SIG-M5 treated with dmso at 0.1 percent for 504 hours (cell line): ENCODE measurements at regions not wholly inside any gene's neighbourhood (a gene's known extent, or its start where the extent isn't known, plus 50 kb on each side); places are given as distances from the start of the nearest gene placed in this dataset.
"Not testable (repeated sequence)": the region's sequence is repeated elsewhere in the genome, so short reads cannot be mapped to it uniquely, and the experiment has no call there.

Experiments used
- DNase-seq: peaks from one replicate; lab custom pipeline; 2025; ENCODE audit not compliant: unreplicated experiment; lab: John Stamatoyannopoulos, UW

DNA sequence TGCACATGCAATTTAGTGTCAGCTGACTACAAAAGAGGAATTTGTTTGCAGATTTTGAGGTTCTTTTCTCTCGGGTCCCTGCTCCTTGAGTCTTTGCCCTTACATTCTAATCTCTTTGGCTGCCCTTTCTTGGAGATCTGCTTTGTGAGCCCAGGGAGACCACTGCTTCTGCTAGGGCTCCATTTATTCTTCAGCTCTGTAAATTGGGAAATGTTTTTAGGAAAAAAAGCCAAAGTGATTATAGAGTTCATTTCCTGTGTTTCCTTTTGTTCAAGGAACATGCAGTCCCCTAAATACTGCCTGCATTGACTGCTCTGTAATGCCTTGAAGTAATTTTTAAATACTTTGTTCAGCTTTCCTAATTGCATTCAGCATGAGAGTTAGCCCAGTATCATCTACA is 197.4 kb downstream of the CSNK1G3 start:
- no peak for DNase-seq

DNA sequence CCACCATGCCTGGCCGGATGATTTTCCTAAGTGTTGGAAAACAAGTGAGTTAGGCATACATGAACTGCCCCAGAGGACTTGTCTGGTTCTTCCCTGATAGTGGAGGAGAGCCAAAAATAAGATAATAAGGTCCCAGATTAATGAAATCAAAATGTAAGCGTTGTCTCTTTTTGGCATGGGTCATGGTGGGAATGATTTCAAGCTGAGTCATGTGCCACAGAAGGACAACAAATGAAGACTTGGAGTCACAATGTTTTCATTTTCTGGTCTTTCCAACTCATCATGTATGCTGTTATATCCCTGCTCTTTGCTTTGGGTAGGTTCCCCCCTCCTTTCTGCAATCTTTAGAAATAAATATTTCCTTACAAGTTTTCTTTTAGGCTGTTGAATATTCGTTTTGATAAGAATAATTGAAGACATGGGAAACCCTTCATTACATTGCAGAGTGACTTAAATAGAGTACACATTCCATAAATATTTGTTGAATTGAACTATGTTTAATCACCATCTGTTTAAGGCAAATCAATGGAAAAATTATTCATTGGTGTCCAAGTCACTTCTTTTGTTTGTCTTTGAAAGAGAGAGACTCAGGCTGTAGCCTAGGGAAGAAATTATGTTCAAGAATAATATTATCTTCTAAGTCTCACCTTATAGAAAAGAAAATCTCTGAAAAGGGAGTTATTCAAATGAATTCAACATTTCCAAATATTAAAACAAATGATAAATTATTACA is 196.3 kb downstream of the CSNK1G3 start:
- DNase-seq: no peak

DNA sequence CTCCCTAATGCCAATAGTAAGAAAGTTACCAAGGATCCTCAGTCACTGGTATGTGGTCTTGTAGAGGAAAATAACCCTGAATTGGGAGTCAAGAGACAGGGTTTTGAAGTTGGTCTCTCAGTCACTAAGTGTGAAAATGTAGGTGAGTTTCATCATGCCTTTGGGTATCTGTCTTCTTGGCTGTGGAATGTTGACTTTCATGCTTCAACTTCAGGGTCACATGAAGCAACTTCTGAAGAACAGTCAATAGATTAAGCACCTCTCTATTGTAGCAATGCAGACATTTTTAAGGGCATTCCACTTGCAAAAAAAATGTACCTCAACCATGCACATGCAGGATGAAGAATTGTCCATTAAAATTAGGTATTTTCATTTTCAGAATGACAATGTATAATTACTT is 194.6 kb downstream of the CSNK1G3 start:
- no peak for DNase-seq

DNA sequence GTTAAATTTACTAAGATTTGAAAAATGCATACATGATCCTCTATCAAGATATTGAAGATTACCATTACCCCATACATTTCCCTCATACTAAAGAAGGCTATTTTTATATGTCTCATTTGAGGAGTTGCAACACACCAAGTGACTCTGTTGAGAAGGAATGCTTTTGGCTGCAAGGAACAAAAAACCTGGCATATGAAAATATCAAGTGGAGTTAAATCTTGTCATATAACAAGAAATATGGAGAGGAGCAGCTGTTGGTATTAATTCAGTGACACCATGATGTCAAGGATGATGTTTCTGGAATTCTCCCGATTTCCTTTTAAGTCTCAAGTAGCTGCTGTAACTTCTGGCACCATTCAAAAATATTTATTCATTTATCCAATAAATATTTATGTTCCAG is 193.8 kb downstream of the CSNK1G3 start:
- DNase-seq: no peak

DNA sequence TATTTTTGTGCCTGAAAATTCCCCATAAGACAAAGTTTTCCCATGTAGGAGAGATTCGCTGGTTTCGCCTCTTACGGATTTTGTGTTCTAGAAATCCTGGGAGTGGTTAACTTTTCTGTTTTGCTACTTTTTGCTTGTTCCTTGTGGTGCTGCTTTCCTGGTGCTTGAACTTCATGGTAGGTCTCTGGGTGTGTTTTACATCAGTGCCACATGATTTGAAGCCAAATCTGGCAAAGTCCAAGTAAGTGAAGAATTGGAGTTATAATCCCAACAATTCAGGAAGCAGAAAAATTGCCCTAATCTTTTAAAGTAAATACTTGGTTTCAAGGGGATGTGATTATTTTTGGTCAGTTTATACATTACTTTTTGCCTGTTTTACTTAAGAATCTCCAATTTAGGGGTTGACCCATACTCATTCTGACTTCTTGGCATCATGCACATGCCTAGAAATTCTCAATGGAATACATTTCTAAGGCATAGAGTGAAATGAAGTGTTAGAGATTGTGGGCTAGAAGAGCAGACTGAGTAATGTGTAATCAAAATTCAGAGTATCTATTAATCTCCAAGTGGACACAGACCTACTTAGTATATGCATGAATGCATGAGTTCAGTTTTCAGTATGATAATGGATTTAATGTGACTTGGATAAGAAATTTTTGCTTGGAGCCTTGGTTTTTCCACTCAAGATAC is 189.7 kb downstream of the CSNK1G3 start:
- no peak for DNase-seq

DNA sequence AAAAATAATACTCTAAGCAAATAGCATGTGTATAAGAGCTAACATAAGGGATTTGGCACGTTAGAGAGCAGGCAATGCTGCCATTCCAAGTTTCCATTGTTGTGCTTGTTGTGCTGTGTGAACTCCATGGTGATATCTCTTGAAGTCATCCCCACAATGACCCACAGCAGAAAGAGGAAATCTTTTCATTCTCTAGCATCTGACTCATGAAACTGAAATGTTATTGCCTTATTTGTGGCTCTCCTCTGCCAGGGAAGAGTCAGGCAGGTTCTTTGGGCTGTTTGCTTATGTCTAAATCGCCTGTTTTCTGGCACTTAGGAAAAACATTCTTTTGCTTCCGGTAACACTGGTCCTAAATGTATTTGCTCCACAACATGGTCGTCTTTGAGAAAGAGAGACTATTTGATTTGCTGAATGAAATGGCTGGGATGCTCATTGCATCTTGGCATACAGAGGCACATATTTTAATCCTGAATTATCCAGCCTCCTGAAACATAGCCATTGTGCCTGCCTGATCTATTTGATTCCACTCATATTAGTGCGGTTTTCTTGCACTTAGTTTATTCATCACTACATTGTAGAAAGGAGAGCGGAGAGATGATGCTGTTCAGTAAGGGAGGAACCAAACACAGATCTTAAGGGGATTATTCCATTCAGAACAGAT is 188.8 kb downstream of the CSNK1G3 start:
- peak; percentile 58 for DNase-seq

DNA sequence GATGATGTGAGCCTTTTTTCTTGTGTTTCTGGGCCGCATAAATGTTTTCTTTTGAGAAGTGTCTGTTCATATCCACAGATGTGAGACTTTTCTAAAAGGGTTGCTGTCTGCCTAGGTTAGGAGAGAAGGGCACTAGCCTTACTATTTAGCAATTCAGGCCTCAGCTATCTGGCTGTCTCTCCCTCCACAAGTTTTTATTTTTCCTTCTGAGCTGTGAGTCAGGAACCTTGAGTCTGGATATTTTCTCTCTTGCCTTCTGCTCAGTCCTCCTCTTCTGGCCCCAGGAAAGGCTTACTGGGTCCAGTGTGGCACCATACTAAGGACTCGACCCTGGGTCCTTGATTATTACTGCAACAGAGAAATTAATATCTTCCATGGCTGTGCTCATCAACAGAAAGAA is 187.6 kb downstream of the CSNK1G3 start:
- no peak for DNase-seq

DNA sequence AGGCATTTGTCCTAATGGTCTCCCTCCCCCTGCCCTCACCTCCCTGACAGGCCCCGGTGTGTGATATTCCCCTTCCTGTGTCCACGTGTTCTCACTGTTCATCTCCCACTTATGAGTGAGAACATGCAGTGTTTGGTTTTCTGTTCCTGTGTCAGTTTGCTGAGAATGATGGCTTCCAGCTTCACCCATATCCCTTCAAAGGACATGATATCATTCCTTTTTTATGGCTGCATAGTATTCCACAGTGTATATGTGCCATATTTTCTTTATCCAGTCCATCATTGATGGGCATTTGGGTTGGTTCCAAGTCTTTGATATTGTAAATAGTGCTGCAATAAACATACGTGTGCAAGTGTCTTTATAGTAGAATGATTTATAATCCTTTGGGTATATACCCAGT is 187.0 kb downstream of the CSNK1G3 start:
- DNase-seq: not testable (repeated sequence)

DNA sequence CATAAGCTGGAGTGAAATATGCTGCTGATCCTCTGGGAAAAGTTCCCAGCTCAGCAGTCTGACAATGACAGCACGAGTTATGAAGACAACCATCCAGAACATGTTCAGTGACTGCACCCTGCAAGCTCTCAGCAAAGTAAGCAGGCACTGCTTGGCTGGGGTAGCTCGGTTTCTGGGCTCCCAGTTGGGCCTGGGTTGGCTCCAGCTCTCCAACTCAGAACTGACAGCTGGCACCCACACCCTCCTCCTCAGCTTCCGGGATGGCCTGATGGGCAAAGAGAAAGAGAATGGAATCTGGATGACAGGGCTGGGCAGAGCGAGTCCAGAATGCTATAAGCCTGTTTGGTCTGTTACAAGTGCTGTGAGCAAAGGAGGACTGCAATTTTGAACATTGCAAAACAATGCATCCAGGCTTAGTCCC is 185.0 kb downstream of the CSNK1G3 start:
- no peak for DNase-seq

DNA sequence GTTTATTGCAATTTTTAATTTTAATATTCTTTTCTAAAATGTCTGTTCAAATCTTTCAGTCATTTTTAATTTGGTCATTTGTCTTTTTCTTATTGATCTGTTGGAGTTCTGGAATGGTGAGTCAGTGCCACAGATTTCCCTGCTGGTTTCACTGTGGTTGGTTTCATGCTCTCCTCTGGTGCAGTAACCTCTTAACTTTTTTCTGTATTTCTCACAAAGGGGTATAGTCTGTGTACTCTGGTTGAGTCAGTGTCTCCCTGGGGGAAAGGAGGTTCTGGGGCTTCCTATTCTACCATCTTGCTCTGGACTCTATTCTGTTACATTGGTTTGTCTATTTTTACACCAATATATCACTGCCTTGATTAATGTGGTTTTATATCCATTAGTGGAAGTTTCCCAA is 178.8 kb downstream of the CSNK1G3 start:
- no peak for DNase-seq

DNA sequence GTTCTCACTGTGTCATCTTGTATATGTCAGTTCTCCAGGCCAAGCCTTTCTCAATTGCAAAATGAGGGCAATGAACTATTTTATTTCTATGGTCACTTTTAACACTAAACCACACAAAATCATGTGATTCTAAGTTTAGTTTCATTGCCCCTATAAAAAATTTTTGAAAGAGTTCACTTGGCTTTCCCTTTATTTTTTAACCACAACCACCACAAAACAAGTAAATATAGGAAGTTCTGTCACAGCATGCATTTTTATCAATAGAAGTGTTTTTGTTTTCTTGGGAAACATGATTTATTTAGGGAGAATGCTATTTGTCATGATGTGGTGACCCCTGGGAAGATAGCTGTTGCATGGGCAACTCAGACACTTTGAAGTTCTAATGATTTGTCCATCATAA is 169.1 kb downstream of the CSNK1G3 start:
- DNase-seq: no peak

DNA sequence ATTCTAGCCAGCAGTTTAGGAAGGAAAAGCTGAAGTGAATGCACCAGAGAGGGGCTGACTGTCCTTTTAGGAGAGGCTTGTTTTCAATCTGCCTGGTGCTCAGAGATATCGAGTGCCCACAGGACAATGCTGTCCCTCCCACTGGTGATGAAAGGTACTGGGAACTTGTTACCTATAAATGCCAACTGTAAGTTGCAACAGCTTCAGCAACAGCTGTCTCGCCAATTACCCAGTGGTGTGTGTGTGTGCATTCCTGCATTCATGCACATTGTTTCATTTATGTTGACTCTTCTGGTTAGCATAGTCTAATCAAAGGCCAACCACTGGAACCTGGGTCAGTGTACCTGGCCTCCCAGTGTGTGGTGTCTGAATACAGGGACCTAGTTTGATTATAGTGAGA is 161.1 kb downstream of the CSNK1G3 start:
- no peak for DNase-seq

DNA sequence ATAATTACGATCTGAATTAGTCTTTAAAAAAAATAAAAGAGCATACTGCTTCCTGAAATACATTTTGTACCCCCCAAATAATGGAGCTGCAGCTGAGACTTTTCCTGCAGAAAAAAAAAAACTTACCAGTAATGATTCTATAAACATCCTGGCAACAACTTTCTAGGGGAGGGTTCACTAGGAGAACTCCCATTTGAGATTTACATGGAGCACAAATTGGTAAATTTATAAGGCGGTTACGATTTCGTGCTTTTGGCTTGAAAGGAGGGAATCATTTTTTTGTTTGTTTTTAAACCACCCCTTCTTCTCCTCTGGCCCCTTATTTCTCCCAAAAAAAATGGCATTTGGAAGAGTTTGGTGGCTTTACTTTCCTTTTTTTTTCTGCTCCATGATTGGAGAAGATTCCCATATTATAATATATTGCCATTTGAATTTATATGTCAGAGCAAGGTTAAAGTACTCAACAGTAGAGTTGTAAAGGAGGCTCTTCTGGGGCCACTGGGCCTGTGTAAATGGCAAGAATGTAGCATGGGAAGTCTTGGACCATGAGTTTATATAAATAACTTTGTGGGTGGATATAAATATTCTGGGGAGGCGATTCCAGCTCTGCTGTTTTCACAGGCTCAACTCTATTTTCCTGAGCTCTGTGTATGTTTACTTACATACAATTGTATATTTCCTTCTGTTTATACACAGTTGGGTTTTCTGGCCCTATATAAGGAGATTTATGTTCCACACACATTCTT is 159.9 kb downstream of the CSNK1G3 start:
- DNase-seq: no peak

DNA sequence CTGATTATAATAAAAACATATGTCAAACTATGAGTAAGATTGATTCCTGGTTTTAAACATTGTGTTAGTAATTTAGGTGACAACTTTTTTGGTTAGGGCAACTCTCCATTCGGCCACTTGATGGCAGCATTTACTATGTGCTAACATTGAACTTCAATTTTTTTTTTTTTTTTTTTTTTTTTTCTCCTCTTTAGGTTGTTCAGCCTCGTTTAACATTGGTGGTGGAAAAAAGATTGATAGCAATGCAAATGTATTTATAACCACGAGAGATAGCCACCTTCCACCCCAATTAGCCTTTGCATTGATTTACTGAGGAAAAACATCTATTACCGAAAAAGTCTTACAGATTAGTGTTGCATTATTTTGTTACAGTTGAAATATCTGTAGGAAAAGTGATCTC is 159.1 kb downstream of the CSNK1G3 start:
- DNase-seq: peak; percentile 17
